Endothelial cell of umbilical vein (primary cell): ENCODE measurements at regions not wholly inside any gene's neighbourhood (a gene's known extent, or its start where the extent isn't known, plus 50 kb on each side); places are given as distances from the start of the nearest gene placed in this dataset.

Experiments used
- BruUV-seq: library from RNA; stranded (reverse); fragments of 400-500 nt; replicated peaks from 2 replicates; lab custom pipeline; 2021; lab: Mats Ljungman, UMichigan
- CTCF ChIA-PET: fragments of 300-600, 350-600 bp; sonication (Branson Sonifier 250); formaldehyde crosslinking; loops from one replicate; lab custom pipeline; 2021; ENCODE audit warnings: antibody characterized with exemption, inconsistent platforms; lab: Charles Lee
- POLR2A ChIA-PET: fragments of 300-600, 350-600 bp; sonication (Branson Sonifier 250); formaldehyde crosslinking; loops from one replicate; lab custom pipeline; 2021; ENCODE audit warnings: antibody characterized with exemption, inconsistent platforms; lab: Charles Lee
- DNase-seq: peaks from one replicate; pipeline ENCODE4 v3.0.0-alpha.2; 2011; ENCODE audit warnings: low read depth, low spot score
- FAIRE-seq: peaks from 2 replicates; lab custom pipeline; 2011; peaks lifted over from hg19 to GRCh38; lab: Jason Lieb, UNC
- H2AFZ ChIP-seq: 2 replicates; pipeline ENCODE4 v1.6.0; 2012; ENCODE audit warnings: low read depth, low read length, control low read depth, inconsistent platforms
- H3K27ac ChIP-seq: 2 replicates; pipeline ENCODE4 v1.5.1; 2011; ENCODE audit warnings: low read depth, mild to moderate bottlenecking, control low read depth, low read length, moderate library complexity; ENCODE audit not compliant: insufficient read depth
- H3K27me3 ChIP-seq, 2 experiments: 2 replicates each; pipeline versions ENCODE4 v1.6.0 to v1.6.1; 2011; ENCODE audit warnings: low read length in 2 of 2, mixed read lengths in 1 of 2; ENCODE audit not compliant: control insufficient read depth in 2 of 2, insufficient read depth in 2 of 2
- H3K36me3 ChIP-seq, 2 experiments: 2 replicates in 1 of 2; 3 replicates in 1 of 2; pipeline ENCODE4 v1.5.1; 2011; ENCODE audit warnings: low read length in 2 of 2, mild to moderate bottlenecking in 1 of 2, moderate library complexity in 1 of 2; ENCODE audit not compliant: control insufficient read depth in 2 of 2, insufficient read depth in 2 of 2; ENCODE audit errors: extremely low read depth in 1 of 2
- H3K4me1 ChIP-seq: 3 replicates; pipeline ENCODE4 v1.5.1; 2011; ENCODE audit warnings: mild to moderate bottlenecking, low read length; ENCODE audit not compliant: control insufficient read depth, insufficient read depth; ENCODE audit errors: extremely low read depth
- H3K4me2 ChIP-seq: 2 replicates; pipeline ENCODE4 v1.6.1; 2011; ENCODE audit warnings: low read length, control low read depth, mixed read lengths; ENCODE audit not compliant: insufficient read depth
- H3K4me3 ChIP-seq, 3 experiments: fragments of 200-600 bp in 1 of 3; sonication (generic), shearing (Covaris generic) in 1 of 3; replicated peaks in 1 of 3; 2 replicates each; pipeline ENCODE4 v1.5.1; 2011 to 2016; ENCODE audit warnings: control low read depth in 3 of 3, low read length in 3 of 3, mild to moderate bottlenecking in 2 of 3, inconsistent platforms in 1 of 3, low read depth in 1 of 3, moderate library complexity in 1 of 3; ENCODE audit not compliant: insufficient read depth in 1 of 3
- H3K79me2 ChIP-seq: 2 replicates; pipeline ENCODE4 v1.6.0; 2012; ENCODE audit warnings: low read length, inconsistent platforms; ENCODE audit not compliant: control insufficient read depth, insufficient read depth
- H3K9ac ChIP-seq: replicated peaks from 2 replicates; pipeline ENCODE3; 2011; ENCODE audit warnings: low read length, control low read depth; ENCODE audit not compliant: insufficient read depth; ENCODE audit errors: extremely low read depth
- H3K9me1 ChIP-seq: replicated peaks from 3 replicates; pipeline ENCODE4 v1.6.0; 2011; ENCODE audit warnings: mild to moderate bottlenecking, low read length; ENCODE audit not compliant: control insufficient read depth, insufficient read depth; ENCODE audit errors: extremely low read depth
- H3K9me3 ChIP-seq: replicated peaks from 2 replicates; pipeline ENCODE4 v1.5.1; 2012; ENCODE audit warnings: low read length, inconsistent platforms; ENCODE audit not compliant: control insufficient read depth, insufficient read depth
- H4K20me1 ChIP-seq: replicated peaks from 2 replicates; pipeline ENCODE3; 2011; ENCODE audit warnings: mild to moderate bottlenecking, low read length; ENCODE audit not compliant: control insufficient read depth, insufficient read depth; ENCODE audit errors: extremely low read depth
- CTCF ChIP-seq, 2 donors: IDR thresholded peaks; 1 replicate in 1 of 2; 2 replicates in 1 of 2; pipeline ENCODE4 v1.5.1; 2011; ENCODE audit warnings: low read length in 2 of 2, mild to moderate bottlenecking in 2 of 2, moderate library complexity in 2 of 2, control low read depth in 1 of 2, inconsistent platforms in 1 of 2, low read depth in 1 of 2; ENCODE audit not compliant: insufficient read depth in 1 of 2; ENCODE audit errors: extremely low read depth in 1 of 2
- EZH2 ChIP-seq: IDR thresholded peaks from 2 replicates; pipeline ENCODE4 v1.6.1; 2012; ENCODE audit warnings: borderline replicate concordance, low read depth, mild to moderate bottlenecking, moderate library complexity, low read length, inconsistent platforms; ENCODE audit not compliant: severe bottlenecking
- FOS ChIP-seq: IDR thresholded peaks from 2 replicates; pipeline ENCODE4 v1.6.1; 2011; ENCODE audit warnings: mild to moderate bottlenecking, low read length, moderate library complexity, borderline replicate concordance; ENCODE audit not compliant: insufficient read depth
- GATA2 ChIP-seq: IDR thresholded peaks from 2 replicates; pipeline ENCODE4 v1.7.0; 2011; ENCODE audit warnings: low read depth, mild to moderate bottlenecking, moderate library complexity, mixed read lengths, low read length; ENCODE audit not compliant: insufficient read length, insufficient read depth
- JUN ChIP-seq: IDR thresholded peaks from 2 replicates; pipeline ENCODE4 v1.6.1; 2011; ENCODE audit warnings: borderline replicate concordance, low read depth; ENCODE audit not compliant: insufficient read length, insufficient read depth
- MAX ChIP-seq: IDR thresholded peaks from 2 replicates; pipeline ENCODE4 v1.6.1; 2011; ENCODE audit not compliant: insufficient read depth, insufficient read length
- MYC ChIP-seq: IDR thresholded peaks from one replicate; pipeline ENCODE4 v1.6.1; 2011; ENCODE audit warnings: mild to moderate bottlenecking, low read depth, low read length
- POLR2A ChIP-seq: IDR thresholded peaks from 2 replicates; pipeline ENCODE4 v1.6.1; 2012; ENCODE audit warnings: low read depth, mild to moderate bottlenecking, control low read depth, low read length
- POLR2AphosphoS5 ChIP-seq: IDR thresholded peaks from 2 replicates; pipeline ENCODE4 v1.6.1; 2012; ENCODE audit warnings: low read depth, mild to moderate bottlenecking, control low read depth, low read length, moderate library complexity; ENCODE audit not compliant: insufficient read depth
- dilution Hi-C: fragments of 300-500 bp; cut with MboI; formaldehyde crosslinking; loops from one replicate; pipeline ENCODE4 v1.15.0; 2019; ENCODE audit warnings: low sequenced_read_pairs; ENCODE audit not compliant: extremely low pct_ligation_motif_present
- intact Hi-C: fragments of 100-400 bp; cut with micrococcal nuclease; formaldehyde crosslinking; loops from one replicate; pipeline ENCODE4 v1.10.0; 2022

- Histone ChIP-seq H3K27ac (no peak overlapping the region), H3K79me2 (no peaks in the 10 kb centered on the region), H3K4me3 (no peak overlapping the region), H4K20me1 (no peaks in the 10 kb centered on the region), H3K27me3 (no peaks in the 10 kb centered on the region), H3K36me3 (no peaks in the 10 kb centered on the region), H3K9me3 (no peaks in the 10 kb centered on the region), H3K9me1 (no peaks in the 10 kb centered on the region), H3K9ac (no peak overlapping the region), H3K4me1 (no peaks in the 10 kb centered on the region), H3K4me2 (no peak overlapping the region), H2AFZ (no peak overlapping the region)
- dilution Hi-C loops = no loop called here
- ChIA-PET POLR2A (no interaction called here), CTCF (no interaction called here)
- DNase-seq (no peak), FAIRE-seq (no peak)
- TF ChIP-seq MAX (no peak), JUN (no peak), POLR2AphosphoS5 (no peak), MYC (no peak)
- BruUV-seq = no TSS peak
- intact Hi-C loops = no loop called here
Measured at GRCh38 chr2:177075254-177075653, 137.3 kb upstream of the HNRNPA3 start.

GRCh38 chr2:177076636-177077179, 135.9 kb upstream of the HNRNPA3 start:
- Histone ChIP-seq H3K27ac (no peak overlapping the region), H4K20me1 (no peaks in the 10 kb centered on the region), H3K4me1 (no peaks in the 10 kb centered on the region), H3K79me2 (no peaks in the 10 kb centered on the region), H3K4me2 (no peak overlapping the region), H3K36me3 (no peaks in the 10 kb centered on the region), H3K4me3 (no peak overlapping the region), H3K27me3 (no peaks in the 10 kb centered on the region), H3K9me3 (no peaks in the 10 kb centered on the region), H3K9ac (no peak overlapping the region), H3K9me1 (no peaks in the 10 kb centered on the region), H2AFZ (no peak overlapping the region)
- DNase-seq (no peak), FAIRE-seq (no peak)
- POLR2A ChIA-PET = no interaction called here
- CTCF ChIA-PET = no interaction called here
- TF ChIP-seq MAX (no peak), POLR2A (no peak), POLR2AphosphoS5 (no peak), FOS (no peak), GATA2 (no peak), CTCF (IDR thresholded peaks at IDR 0.05; ENCODE audit: extremely low read depth in 1 of 2, insufficient read depth in 1 of 2, low read depth in 1 of 2, low read length in 2 of 2) (no peak), MYC (no peak), JUN (no peak), EZH2 (no peak)
- BruUV-seq = no TSS peak
- intact Hi-C loops = no loop called here
- dilution Hi-C loops = no loop called here
